HG03354 (cell line): ENCODE measurements at regions not wholly inside any gene's neighbourhood (a gene's known extent, or its start where the extent isn't known, plus 50 kb on each side); places are given as distances from the start of the nearest gene placed in this dataset.

Experiments used
- ATAC-seq: cut with Tn5 transposase; IDR thresholded peaks from one replicate; pipeline ENCODE4 v1.9.1; 2021; ENCODE audit warnings: mild to moderate bottlenecking; ENCODE audit not compliant: unreplicated experiment, poor library complexity, severe bottlenecking

GRCh38 chr6:145036848-145037567 is 698.3 kb downstream of the EPM2A start:
- ATAC-seq: no peak

GRCh38 chr6:145042559-145042958 is 692.8 kb downstream of the EPM2A start:
- ATAC-seq: no peak

GRCh38 chr6:145043926-145044500 is 691.3 kb downstream of the EPM2A start:
- no peak for ATAC-seq

GRCh38 chr6:145044641-145045246 is 690.6 kb downstream of the EPM2A start:
- no peak for ATAC-seq

DNA sequence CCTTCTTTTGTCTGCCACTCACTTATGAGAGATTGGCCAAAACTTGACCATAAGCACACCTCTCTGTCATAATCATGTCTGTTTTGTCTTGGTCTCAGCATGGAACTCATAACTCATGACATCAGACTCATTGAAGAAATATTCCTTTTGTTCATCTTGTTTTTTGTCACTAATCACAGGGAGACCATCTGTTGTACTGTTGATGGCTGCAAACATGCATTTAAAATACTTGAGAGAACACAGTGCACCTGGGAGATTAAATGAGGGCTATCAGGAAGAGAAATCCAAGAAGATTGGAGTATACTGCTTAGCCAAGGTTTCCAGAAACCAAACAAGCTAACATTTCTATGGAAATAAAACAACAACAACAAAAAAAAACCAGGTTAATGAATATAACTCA is 689.7 kb downstream of the EPM2A start:
- no peak for ATAC-seq

GRCh38 chr6:145047891-145048290 is 687.4 kb downstream of the EPM2A start:
- ATAC-seq: no peak

- ATAC-seq: no peak
Observed at GRCh38 chr6:145051661-145052060, 683.7 kb downstream of the EPM2A start.

- ATAC-seq: no peak
Observed at GRCh38 chr6:145055567-145055966, 679.8 kb downstream of the EPM2A start.

DNA sequence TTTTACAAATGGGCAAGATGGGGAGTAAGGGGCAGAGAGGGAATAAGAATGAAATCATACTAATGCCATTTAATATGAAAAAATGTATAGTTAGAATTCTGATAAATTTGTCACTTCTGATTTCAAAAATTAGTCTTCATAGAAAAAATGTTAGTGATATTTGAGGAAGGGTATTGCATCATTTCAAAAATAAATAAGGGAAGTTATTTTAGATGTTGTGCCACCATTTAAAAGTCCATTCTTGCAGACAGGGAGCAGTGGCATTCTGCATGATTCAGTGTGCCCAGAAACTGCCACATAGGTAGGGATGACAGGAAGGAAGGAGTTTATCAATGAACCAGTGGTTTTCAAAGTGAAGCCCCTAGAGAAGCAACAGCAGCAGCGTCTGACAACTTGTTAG is 674.6 kb downstream of the EPM2A start:
- no peak for ATAC-seq

GRCh38 chr6:145063091-145063490 is 672.2 kb downstream of the EPM2A start:
- ATAC-seq: no peak

GRCh38 chr6:145067430-145067829 is 667.9 kb downstream of the EPM2A start:
- ATAC-seq: no peak

DNA sequence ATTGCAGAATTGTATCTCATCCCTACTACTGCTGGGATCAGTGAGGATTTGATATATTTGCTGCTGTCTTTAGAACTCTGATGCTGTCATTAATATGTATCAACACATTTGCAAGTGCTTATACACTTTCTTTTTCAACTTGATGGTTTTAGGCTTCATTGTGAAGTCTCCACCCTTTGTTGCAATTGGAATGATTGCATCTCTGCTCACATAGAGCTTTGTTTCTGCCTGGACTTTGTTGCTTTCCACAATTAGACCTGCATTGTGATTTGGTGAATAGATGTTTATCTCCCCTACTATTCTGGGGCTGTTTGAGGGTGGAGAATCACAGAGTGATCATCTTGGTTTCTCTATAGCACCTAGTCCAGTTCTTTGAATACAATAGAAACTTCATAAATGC is 666.7 kb downstream of the EPM2A start:
- ATAC-seq: no peak

- no peak for ATAC-seq
Observed at GRCh38 chr6:145069966-145070365, 665.4 kb downstream of the EPM2A start.

DNA sequence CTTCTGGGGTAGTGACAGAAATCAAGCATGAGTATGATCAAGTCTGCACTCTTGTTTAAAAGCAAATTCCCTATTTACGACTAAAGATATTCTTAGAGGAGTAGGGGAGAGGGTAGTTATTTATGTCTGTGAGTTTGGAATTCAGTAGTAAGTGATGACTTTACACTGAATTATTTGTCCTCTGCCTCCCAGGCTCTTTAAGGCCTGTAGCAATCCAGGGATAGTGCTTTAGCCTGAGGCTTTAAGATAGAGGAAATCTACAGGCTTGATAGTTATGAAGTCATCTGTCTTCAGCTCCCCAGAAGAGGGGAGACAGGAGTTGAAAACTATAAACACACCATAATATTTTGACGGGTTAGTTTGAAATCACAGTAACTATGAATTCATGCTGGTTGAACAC is 664.5 kb downstream of the EPM2A start:
- no peak for ATAC-seq

GRCh38 chr6:145071836-145072235 is 663.5 kb downstream of the EPM2A start:
- ATAC-seq: no peak

DNA sequence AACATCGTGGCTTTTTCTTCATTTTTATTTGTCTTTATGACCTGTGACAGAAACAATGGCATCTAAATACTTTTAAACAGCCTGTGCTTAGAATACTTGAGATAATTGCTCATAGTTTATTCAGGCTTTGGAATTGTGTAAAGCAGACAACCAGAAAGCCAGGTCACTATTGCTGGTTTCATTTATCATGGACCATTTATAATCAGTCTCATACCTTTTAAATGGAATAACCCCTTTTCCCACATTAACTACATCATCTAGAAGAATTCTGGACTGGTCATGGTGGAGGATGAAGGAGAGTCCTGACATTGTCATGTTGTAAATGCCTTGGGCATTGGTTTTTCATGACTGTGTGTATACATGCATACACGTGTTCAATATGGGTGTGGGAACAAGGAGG is 661.5 kb downstream of the EPM2A start:
- ATAC-seq: no peak

- ATAC-seq: no peak
Observed at GRCh38 chr6:145074805-145075204, 660.5 kb downstream of the EPM2A start.

- peak; percentile 46 for ATAC-seq
Observed at GRCh38 chr6:145075425-145075824, 659.9 kb downstream of the EPM2A start.

DNA sequence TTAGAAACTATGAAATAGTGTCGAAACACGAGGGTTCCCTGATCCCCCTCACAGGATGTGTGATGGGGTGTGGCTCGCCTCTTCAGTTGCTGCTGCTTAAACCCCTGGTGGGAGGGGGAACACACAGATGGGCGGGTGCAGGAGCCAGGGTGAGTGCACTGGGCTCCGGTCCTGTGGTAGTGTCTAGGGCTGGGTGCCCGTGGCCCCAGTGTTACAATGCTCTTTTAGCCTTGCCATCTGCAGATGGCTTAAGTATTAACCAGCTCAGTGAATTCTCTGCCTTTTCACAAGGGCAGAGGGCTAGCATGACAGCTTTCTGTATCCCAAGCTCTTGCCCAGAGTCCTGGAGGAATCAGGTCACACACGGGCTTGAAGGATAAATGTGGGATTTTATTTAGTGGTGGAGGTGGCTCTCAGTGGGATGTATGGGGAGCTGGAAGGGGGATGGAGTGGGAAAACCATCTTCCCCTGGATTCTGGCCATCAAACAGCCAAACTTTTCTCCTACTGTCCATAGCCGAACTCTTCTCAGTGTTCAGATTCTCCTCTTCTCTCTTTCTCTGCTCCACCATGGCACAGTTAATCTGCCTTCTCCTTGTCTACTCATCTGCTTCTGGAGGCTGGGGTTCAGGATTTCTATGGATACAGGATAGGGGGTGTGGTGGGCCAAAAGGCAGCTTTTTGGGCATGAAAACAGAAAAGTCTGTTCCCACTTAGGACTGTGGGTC is 659.0 kb downstream of the EPM2A start:
- no peak for ATAC-seq

GRCh38 chr6:145077382-145077781 is 657.9 kb downstream of the EPM2A start:
- ATAC-seq: no peak

GRCh38 chr6:145080651-145081050 is 654.7 kb downstream of the EPM2A start:
- no peak for ATAC-seq
